Keratinocyte (primary cell): ENCODE measurements at regions not wholly inside any gene's neighbourhood (a gene's known extent, or its start where the extent isn't known, plus 50 kb on each side); places are given as distances from the start of the nearest gene placed in this dataset.

Experiments
- EZH2 ChIP-seq: IDR thresholded peaks from one replicate; pipeline ENCODE4 v1.6.1; 2012; ENCODE audit warnings: inconsistent platforms, mild to moderate bottlenecking, low read length, moderate library complexity
- TF ChIP-seq, protein P1 (sequence below), 3 experiments: IDR thresholded peaks in 1 of 3; conservative IDR thresholded peaks in 1 of 3; optimal IDR thresholded peaks in 1 of 3; 2 replicates in 2 of 3; 3 replicates in 1 of 3; pipeline versions ENCODE3 to v1.5.1; 2011; ENCODE audit warnings: low read length in 3 of 3, mild to moderate bottlenecking in 3 of 3, moderate library complexity in 2 of 3, control low read depth in 1 of 3, inconsistent platforms in 1 of 3; ENCODE audit not compliant: insufficient read depth in 2 of 3; ENCODE audit errors: extremely low read depth in 1 of 3

DNA sequence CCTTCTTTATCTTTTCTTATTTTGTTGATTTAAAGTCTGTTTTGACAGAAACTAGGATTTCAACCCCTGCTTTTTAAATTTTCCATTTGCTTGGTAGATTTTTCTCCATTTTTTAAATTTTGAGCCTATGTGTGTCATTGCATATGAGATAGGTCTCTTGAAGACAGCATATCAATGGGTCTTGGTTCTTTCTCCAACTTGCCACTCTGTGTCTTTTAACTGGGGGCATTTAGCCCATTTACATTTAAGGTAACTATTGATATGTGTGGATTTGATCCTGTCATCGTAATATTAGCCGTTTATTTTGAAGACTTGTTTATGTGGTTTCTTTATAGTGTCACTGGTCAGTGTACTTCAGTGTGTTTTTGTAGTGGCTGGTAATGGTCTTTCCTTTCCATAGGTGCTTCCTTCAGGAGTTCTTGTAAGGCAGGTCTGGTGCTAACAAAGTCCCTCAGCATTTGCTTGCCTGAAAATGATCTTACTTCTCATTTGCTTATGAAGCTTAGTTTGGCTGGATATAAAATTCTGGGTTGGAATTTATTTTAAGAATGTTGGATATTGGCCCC, 223.9 kb downstream of the USP25 start:
- no peak for TF ChIP-seq EZH2
- TF ChIP-seq, protein P1, sequence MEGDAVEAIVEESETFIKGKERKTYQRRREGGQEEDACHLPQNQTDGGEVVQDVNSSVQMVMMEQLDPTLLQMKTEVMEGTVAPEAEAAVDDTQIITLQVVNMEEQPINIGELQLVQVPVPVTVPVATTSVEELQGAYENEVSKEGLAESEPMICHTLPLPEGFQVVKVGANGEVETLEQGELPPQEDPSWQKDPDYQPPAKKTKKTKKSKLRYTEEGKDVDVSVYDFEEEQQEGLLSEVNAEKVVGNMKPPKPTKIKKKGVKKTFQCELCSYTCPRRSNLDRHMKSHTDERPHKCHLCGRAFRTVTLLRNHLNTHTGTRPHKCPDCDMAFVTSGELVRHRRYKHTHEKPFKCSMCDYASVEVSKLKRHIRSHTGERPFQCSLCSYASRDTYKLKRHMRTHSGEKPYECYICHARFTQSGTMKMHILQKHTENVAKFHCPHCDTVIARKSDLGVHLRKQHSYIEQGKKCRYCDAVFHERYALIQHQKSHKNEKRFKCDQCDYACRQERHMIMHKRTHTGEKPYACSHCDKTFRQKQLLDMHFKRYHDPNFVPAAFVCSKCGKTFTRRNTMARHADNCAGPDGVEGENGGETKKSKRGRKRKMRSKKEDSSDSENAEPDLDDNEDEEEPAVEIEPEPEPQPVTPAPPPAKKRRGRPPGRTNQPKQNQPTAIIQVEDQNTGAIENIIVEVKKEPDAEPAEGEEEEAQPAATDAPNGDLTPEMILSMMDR (optimal IDR thresholded peaks at IDR 0.05 in 1 of 3, IDR thresholded peaks at IDR 0.05 in 1 of 3, conservative IDR thresholded peaks at IDR 0.05 in 1 of 3; ENCODE audit: extremely low read depth in 1 of 3, insufficient read depth in 2 of 3, low read length in 3 of 3) = no peak
